ENCODE measurements at regions not wholly inside any gene's neighbourhood (a gene's known extent, or its start where the extent isn't known, plus 50 kb on each side); places are given as distances from the start of the nearest gene placed in this dataset.
A peak's percentile ranks its signal among the peaks of the same experiment; 100 is the strongest.

- TF ChIP-seq CTCF (IDR thresholded peaks at IDR 0.05) = peak in 5 of 12 donors; percentile 9 to 46 (median 36)
- TF ChIP-seq POLR2A (IDR thresholded peaks at IDR 0.05) = no peak
These were observed 713.6 kb downstream of the TLE4 start for GRCh38 chr9:80285326-80285725.
